GM21737 (cell line): ENCODE measurements at regions not wholly inside any gene's neighbourhood (a gene's known extent, or its start where the extent isn't known, plus 50 kb on each side); places are given as distances from the start of the nearest gene placed in this dataset.
"Not testable (repeated sequence)": the region's sequence is repeated elsewhere in the genome, so short reads cannot be mapped to it uniquely, and the experiment has no call there.

Source experiments
- ATAC-seq: cut with Tn5 transposase; IDR thresholded peaks from one replicate; pipeline ENCODE4 v1.9.1; 2021; ENCODE audit warnings: mild to moderate bottlenecking, moderate library complexity; ENCODE audit not compliant: unreplicated experiment

DNA sequence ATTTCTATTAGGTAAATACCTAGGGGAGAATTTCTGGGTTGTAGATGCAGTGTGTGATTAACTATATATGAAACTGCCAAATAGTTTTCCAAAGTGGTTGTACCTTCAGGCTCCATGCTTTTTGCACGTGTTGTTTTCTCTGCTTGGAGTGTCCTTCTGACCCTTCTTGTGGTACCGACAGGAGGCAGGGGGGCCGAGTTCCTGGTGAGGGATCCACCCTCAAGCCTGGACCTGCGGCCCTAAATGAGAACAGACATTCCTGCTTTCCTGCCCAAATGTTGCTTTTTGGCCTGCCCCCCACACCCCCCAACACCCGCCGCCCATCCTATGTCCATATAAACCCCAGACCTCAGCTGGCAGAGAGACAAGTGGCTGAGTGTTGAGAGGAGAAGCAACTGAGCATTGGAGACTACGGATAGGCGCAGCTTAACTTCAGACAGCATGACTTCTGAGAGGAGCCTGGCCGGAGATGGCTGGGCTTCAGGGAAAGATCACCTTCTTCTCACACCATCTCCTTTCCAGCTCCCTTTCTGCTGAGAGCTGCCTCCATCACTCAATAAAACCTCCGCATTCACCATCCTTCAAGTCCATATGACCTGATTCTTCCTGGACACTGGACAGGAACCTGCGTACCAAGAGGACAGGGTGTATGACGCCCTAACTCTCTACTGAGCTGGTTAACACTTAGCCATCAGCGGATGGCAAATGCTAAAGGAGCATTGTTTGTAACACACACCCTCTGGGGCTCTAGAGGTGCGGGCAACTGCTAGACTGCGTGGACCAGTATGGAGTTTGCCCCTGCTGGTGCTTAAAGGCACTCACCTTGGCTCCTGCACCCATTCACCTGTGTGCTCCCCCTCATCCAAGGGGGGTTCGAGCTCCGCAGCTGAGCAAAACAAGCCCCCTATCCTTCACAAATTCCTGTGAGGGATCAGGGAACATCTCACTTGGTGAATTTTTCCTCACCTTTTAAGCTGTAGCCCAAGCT is 194.7 kb upstream of the FBXO33 start:
- ATAC-seq, result no peak

DNA sequence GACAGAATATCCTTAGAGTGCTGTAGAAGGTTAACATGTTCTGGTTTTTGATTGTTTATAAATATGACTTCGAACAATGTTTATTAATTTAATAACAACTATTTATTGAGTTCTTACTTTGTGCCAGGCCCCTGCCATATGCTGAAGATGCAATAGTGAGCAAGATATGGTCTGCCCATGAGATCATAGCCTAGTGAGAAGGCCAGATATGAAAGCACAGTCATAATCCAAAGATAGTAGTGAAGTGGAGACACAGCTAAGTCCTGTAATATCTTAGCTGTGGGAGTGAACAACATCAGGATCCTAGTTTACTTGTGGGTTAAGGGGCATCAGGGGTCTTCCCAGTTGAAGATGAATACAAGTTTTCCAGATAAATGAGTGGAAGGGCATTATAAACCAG is 189.4 kb upstream of the FBXO33 start:
- ATAC-seq, result no peak

DNA sequence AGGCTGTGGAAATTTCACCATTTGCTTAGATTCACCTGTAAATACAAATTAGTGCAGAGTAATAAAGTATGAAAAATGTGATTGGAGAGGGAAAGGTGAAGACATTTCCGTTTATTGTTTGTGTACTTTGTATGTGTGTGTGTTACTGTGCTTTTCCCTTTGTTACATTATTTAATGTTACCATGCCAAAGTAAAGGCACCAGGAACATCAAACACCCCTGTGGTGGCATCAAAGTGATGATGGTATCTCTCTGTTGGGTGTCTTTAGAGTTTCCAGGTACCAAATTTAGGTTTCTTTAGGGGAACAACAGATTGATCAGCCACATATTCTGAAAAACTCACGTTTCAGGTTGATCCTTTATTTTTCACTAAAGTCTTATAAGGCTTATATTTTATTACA is 189.0 kb upstream of the FBXO33 start:
- no peak for ATAC-seq

DNA sequence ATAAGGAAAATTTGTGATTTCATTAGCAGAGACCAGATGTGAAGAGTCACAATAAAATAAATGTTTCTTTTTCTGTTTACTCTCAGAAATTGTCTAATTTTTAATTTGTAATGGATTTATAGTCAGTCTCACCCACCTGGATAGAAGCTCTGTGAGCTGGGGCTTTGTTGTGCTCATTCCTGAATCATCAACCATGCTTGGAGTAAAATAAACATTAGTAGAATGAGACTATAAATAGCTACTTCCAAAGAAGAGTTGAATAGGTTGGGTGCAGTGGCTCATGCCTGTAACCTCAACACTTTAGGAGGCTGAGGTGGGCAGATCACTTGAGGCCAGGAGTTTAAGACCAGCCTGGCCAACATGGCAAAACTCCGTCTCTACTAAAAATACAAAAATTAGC is 185.3 kb upstream of the FBXO33 start:
- no peak for ATAC-seq

DNA sequence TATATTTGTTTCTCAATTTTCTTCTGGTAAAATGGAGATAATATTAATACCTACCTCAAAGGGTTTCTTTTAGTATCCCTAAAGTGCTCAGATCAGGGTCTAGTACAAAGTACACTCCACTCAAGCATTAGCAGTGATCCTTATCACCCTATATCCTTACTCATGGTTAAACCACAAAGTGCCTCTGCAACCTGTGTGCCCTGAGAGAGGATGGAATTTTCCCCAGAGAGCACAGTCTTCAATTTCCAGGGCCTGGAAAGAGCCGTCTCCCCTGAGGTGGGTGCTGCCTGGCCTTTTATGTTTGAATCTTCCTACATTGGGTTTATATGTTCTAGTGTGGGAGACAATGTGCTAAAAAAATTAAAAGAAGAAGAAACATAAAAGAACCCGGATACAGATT is 183.1 kb upstream of the FBXO33 start:
- ATAC-seq, result no peak

DNA sequence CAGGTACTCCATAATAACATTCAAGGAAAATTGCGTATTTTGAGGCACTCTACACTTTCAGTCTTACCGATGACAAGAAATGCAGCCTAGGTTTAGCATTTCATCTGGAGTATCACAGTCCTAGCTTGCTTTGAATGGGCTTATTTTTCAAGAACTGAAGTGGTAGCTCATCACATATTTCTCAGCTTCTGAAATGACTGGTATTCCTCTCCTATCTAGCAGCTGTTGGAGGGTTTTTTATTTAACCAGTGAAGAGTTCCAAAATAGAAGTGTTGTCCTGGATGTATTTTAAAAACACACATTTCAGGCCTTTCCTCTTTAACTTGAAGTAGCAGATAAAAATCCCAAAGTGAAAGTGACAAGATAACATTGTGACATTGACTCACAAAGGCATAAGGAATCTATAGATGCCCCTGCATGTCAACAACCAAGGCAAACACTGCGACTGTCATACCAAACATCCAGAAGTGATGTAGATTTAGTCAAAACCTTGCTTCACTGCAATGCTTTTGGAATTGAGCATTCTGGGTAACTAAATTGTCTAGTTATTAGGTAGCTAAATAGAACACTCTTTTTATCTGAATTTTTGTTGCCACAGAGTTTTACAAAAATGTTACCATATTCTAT is 182.2 kb upstream of the FBXO33 start:
- no peak for ATAC-seq

DNA sequence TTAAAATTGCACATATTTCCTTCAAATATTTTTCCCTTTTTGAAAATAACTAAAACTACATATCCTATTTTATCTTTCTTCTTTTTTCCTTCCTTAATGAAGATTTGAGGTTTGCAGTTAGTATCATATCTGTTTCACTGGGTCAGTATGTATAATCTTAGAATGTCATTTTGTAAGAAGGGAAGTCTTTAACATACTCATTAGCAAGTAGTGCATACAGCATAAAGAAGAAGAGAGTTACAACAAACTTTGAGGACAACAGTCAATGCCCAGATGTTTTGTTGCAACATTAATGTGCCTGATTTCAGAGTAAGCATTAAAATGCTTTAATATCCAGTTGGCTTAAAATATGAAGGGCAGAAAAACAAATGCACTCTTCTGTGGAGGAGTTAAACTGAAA is 176.9 kb upstream of the FBXO33 start:
- no peak for ATAC-seq

DNA sequence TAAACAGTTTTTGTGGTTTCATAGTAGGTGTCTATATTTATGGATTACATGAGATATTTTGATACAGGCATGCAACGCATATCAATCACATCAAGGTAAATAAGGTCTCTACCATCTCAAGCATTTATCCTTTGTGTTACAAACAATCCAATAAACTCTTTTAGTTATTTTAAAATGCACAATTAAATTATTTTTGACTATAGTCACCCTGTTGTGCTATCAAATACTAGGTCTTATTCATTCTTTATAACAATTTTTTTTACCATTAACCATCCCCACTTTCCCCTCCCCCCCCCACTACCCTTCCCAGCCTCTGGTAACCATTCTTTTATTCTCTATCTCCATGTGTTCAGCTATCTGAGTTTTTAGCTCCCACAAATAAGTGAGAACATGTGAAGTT is 175.7 kb upstream of the FBXO33 start:
- ATAC-seq, result no peak

DNA sequence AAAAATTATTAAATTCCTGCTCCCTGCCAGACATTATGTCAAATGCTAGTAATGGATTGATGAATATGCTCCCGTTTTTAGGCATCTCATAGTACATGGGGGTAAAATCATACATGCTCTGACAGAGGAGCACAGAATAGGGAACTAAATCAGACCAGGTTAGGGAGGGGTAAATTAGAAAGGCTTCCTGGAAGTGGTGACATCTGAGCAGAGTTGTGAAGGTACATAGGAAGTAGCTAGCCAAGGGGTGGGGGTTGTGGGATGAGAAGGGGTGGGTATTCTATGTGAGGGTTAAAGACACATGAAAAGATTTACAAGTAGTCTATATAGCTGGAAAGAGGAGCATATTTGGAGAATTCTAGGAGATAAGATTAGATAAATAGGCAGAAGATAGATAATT is 171.7 kb upstream of the FBXO33 start:
- ATAC-seq, result no peak

DNA sequence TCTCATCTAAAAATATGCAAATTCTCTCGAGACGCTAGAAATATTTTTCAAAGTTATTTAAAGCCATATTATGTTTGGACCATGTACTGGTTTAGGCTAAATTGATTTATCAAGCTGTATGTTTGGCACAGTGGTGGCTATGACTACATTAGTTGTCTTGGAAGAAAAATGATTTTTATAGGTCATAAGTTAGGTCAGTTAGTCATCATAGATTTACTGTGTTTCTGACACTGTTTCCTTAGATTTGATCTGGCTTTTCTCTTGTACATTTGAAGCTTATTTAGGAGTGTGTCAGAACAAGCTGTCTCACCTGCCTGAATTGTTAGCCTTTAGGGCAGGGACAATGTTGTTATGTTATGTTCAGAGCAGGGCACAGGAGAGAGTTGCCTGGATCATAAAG is 161.1 kb upstream of the FBXO33 start:
- ATAC-seq, result no peak

DNA sequence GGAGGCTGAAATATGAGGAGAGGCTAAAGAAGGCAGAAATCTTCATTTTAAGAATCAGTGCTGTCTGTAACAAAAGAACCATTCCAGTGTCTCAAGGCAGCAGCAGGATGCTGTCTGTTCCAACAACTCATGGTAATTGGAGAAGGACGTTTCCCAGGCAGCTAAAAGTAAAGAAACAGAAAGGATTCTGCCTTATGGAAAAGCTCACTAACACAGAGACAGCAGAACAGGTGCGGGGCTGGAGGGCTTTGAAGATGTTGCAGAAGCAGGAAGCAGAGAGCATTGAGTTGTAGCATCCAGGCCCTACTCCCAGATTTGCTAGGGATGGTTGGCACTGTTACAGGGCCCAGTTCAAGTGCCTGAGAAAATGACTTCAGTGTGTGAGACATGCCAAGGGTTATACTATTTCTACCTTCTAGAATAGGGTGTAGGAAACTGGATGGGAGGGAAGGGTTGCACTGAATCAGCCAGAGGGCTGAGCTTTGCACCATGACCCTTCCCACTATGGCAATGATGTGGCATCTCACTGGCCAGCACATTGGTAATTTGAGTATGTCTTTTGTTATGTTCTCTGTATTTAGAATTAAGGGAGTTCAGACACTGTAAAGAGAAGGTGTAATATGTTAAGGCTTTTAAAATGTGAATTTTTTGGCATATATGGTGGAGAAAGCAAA is 160.0 kb upstream of the FBXO33 start:
- no peak for ATAC-seq

DNA sequence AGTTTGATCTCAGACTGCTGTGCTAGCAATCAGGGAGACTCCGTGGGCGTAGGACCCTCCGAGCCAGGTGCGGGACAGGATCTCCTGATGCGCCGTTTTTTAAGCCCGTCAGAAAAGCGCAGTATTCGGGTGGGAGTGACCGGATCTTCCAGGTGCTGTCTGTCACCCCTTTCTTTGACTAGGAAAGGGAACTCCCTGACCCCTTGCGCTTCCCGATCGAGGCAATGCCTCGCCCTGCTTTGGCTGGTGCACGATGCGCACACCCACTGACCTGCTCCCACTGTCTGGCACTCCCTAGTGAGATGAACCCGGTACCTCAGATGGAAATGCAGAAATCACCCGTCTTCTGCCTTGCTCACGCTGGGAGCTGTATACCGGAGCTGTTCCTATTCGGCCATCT is 157.6 kb upstream of the FBXO33 start:
- ATAC-seq, result not testable (repeated sequence)

DNA sequence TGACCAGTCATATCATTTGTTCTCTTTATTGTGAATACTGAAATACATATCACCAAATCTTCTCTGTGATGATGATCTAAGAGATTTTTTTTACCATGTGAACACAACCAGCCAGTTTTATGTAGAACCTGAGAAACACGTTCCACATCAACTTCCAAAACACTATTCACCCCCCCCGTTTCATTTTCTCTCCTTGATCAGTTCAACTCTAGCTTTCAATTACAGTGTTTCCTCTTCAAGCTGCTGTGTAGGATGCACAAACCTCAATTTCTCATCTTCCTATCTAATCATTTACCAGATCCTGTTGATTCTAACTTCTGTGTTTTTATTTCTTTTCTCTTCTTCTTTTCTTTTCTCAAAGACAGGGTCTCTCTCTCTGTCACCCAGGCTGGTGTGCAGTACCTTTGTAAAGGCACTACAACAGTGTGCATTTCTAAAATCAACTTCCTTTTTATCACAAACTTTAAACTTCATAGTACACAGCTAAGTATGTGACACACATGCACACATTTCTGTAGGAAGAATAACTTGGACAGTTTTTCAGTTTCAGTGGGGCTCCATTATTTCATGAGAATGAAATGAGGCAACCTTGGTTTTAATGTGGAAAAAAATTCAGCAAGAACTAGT is 149.9 kb upstream of the FBXO33 start:
- no peak for ATAC-seq

DNA sequence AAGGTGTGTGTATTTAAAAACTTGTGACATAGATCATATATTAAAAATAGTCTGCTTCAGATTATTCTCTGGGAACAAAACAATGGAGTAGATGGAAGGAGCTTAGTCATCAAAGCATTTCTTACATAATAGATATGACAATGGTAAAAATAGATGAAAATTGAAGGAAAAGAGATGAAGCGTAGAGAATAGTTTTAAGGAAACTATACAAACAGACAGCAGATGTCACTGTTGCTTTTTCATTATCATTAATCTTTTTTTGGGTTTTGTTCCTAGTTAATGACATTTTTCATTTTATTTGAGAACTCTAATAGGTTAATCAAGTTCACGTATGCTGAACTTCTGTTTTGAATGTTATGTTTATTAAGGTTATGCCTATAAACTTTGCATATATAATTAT is 149.2 kb upstream of the FBXO33 start:
- ATAC-seq, result no peak

DNA sequence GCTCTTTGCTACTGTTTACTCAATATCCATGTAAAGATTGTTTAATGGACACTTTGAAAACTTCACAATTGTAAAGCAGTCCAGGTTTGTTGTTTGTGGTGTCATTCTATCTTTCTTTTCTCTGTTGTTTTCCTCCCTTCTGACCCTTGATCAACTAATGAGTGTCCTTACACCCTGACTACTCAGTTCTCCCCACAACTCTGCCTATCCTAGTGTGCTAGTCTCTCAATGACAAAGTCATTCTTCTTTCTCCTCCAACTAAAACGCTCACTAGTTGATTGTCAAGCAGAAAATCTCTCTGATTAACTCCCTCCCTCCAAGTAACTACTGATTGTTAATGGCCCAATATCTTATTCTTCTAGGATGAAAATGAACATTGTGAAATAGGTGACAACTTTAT is 148.5 kb upstream of the FBXO33 start:
- no peak for ATAC-seq

DNA sequence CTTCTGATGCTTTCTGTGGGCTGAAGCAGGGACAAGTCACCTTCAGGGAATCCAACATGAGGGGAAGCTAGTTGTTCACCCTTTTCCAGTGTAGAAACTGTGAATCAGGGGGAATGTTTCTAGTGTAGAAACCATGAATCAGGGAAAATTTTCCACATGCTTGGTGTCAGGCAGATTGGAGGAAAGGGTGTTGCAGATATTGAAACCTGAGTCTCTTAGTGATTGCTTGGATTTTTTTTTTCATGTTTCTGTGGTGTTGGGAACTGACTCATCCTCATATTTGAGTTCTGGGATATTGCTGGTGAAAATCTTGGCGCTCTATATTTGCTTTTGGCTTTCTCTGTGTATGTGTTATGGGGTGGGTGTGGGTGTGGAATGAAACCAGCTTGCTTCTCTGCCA is 144.5 kb upstream of the FBXO33 start:
- no peak for ATAC-seq

DNA sequence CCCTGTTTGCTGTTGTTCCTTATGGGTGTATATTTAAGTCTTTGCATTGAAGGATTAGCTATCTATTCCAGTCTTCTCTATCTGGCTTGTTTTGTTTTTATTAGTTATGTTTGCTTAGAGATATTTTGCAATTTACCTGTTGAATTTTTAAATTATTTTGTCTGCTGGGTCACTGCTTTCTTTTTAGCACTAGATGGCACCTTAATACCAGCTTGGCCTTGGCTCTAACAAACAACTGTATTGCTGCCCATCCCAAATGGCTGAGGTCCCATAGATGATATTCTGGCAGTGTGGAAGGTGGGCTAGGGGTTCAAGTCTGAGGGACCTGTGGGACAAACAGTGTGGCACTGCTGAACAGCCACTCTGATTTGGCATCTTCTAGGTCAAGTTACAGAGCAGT is 144.0 kb upstream of the FBXO33 start:
- ATAC-seq, result no peak

DNA sequence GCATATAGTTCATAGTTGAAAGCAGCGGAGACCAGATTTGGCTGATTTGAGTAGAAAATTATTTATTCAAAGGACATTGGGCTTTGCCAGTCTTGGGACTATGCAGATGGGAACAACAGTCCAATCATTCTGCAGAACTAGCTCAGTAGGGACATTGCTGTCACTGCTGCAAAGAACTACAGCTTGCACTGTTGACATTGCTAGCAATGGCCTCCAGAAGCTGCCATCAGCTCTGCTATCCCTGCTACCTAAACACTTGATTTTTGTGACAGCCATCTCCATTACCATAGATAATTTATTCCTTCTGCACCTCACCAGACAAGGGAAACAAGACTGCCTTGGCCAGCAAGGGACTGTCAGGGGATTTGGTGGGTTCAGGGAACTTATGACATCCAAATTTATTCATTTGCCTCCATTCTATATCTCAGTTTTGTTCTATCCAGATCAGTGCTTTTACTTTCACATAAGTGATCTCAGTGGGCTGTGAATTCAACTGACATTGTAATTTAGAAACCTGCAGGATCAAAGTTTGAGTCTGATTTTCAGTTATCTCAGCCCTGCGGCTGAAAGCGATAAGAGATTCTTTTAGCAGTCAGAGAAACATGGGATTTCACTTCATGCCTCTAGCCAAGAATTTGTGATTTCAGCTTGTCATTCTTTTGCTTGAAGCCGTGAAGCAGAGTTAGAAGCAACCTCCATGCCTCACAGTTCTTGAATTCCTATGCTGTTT is 136.7 kb upstream of the FBXO33 start:
- ATAC-seq, result no peak

DNA sequence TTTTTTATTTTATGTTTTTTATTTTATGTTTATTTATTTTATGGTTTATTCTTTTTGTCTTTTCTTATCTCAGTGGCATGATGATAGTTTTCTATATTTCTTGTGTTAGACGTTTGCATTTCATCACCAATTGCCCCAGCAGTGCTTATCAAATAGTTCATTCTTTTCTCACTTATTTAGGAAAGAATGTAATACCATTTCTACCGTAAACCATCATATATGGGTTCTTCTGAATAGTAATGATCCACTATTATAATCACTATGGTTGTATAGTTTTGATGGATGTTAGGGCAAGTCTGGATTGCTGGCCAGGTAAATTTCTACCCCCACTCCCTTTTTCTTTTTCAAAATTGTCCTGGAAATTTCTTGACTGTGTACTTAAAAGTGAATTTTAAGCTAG is 134.6 kb upstream of the FBXO33 start:
- no peak for ATAC-seq

DNA sequence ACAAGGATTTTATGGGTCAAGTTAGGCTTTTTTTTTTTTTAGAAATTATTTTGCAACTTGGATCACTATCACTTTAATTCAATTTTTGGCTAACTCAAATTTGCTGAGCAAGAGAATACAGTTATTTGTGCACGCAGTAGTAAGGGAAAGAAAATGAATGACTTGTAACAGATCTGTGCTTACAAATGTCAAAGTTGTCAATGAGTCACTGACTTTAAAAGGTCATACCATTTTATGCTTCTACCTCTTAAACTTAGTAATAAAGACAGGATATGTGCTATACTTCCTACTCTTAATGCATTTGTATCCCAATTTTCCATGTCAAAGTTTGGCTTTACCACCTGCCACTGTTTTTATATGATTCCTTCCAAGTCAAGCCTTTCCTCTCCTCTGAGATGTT is 131.1 kb upstream of the FBXO33 start:
- ATAC-seq, result no peak

DNA sequence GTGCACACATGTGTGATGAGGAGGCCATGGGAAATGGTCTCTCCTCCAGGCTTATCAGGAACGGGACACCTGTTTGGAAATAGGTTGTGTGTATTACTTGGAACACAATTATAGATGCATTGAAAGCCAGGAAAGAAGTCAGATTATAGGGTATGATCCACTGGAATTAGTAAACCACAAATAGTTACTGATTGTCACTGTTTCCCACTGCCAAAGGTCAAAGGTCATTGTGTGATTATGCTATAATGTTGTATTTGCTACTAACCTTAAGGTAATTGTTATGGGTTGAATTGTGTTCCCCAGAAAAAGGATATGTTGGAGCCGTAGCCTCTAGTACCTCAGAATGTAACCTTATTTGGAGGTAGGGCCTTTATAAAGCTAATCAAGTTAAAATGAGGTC is 129.9 kb upstream of the FBXO33 start:
- no peak for ATAC-seq
